Prostate gland (tissue), 2 donors: ENCODE measurements at regions not wholly inside any gene's neighbourhood (a gene's known extent, or its start where the extent isn't known, plus 50 kb on each side); places are given as distances from the start of the nearest gene placed in this dataset.

Experiments
- CTCF ChIP-seq, 4 experiments: fragments of 200-600 bp in 2 of 4; fragments of 450-650 bp in 2 of 4; sonication (generic) in 2 of 4; IDR thresholded peaks; 1 replicate in 3 of 4; 2 replicates in 1 of 4; pipeline ENCODE4 v1.5.1; 2016 to 2019; ENCODE audit warnings: antibody characterized with exemption in 4 of 4, mild to moderate bottlenecking in 2 of 4, moderate library complexity in 2 of 4
- POLR2A ChIP-seq: fragments of 450-650 bp; IDR thresholded peaks from one replicate; pipeline ENCODE4 v1.6.1; 2016; ENCODE audit warnings: antibody characterized with exemption, mild to moderate bottlenecking
- POLR2AphosphoS5 ChIP-seq: sonication (generic); formaldehyde crosslinking; IDR thresholded peaks from one replicate; pipeline ENCODE4 v1.6.1; 2017; ENCODE audit warnings: antibody characterized with exemption

GRCh38 chr1:242806324-242806723 lies 281.8 kb upstream of the PLD5 start:
- TF ChIP-seq CTCF (IDR thresholded peaks at IDR 0.05): no peak
- TF ChIP-seq POLR2AphosphoS5: no peak
- TF ChIP-seq POLR2A: no peak
